Fibroblast of skin of left biceps (primary cell): ENCODE measurements at regions not wholly inside any gene's neighbourhood (a gene's known extent, or its start where the extent isn't known, plus 50 kb on each side); places are given as distances from the start of the nearest gene placed in this dataset.

Experiments
- DNase-seq, 2 experiments: peaks; one replicate each; pipeline ENCODE4 v3.0.0-alpha.2; 2013; ENCODE audit warnings: low read depth in 2 of 2

DNA sequence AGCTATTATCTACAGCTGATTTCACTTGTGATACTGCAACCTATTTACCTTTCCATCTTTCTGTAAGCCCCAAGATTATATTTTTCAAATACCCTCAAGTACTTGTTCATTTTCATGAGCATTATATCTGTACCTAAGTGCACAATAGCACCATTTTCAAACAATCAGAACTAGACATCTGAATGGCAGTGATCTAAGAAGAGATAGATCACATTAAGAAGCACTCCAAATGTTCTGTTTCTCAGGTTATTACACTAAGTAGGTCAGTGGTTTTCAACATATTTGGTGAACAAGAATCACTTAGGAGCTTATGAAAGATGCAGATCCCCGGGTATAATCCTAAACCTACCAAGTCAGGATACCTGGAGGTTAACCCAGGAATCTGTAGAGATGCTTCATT lies 872.7 kb downstream of the DCDC2C start:
- no peak for DNase-seq

- no peak for DNase-seq
Measured at GRCh38 chr2:4579977-4580376, 876.6 kb downstream of the DCDC2C start.

DNA sequence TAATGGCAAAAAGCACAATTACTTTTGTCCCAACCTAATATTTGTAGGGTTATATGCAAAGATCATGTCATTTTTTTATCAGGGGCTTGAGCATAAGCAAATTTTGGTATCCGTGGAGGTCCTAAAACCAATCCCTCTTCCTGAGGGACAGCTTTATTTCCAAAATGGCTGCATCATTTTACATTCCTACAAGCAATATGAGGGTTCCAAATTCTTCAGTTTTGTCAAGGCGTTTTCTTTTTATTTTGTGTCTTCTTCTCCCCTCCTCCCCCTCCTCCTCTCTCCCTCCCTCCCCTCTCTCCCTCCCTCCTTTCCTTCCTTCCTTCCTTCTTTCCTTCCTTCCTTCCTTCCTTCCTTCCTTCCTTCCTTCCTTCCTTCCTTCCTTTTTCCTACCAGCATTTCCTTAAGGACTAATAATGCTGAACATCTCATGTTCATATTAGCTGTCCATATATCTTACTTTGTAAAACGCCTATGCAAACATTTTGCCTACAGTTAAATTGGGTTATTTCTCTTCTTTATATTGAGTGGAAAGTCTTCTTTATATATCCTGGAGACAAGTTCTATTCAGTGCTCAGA lies 881.8 kb downstream of the DCDC2C start:
- no peak for DNase-seq

GRCh38 chr2:4588606-4589005 lies 885.2 kb downstream of the DCDC2C start:
- no peak for DNase-seq

- no peak for DNase-seq
Measured at GRCh38 chr2:4591261-4591660, 887.9 kb downstream of the DCDC2C start.

GRCh38 chr2:4597400-4597799 lies 894.0 kb downstream of the DCDC2C start:
- DNase-seq = no peak

GRCh38 chr2:4604767-4605166 lies 901.4 kb downstream of the DCDC2C start:
- DNase-seq = no peak

DNA sequence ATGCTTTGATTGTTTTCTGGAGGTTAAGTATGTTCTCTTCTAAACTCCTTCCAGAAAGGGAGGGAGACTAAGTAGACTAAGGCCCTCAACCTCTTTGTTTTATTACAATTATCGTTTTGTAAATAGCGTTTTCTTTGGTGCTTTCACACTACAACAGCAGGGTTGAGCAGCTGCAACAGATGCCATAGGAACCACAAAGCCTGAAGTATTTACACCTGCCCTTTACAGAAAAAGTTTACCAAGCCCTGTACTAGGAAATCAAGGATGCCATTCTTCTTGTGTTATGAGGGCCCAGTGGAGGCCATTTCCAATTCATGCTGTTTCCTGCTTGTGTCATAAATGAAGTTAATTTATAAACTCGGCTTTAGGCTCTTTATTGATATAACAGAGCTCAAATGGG lies 914.8 kb downstream of the DCDC2C start:
- no peak for DNase-seq

DNA sequence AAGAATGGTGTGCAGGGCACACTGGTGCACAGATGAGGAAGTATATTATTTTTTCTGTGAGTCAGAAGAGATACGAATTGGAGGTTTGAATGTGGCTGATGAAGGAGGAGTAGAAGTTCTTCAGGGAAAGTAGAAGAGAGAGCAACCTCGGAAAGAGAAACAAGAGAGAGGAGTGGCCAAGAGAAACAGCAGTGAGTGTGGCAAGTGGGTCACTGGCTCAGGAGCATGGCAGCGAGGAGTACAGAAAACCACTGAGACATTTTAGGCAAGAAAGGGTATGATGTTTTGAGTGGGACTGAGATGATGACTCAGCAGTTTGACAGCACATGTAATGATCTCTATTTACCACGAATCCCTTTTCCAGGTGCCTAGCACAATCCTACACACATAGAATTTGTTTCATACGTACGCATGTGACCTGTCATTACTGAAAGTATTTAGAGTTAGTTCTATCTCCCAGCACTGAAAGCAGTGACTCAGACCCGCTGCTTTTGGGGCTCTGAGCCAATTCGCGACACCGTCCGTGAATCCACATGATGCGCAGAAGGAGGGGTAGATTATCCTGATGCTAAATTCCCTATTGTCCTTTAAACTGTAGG lies 915.4 kb downstream of the DCDC2C start:
- DNase-seq = no peak

GRCh38 chr2:4628998-4629501 lies 925.7 kb downstream of the DCDC2C start:
- DNase-seq = no peak

GRCh38 chr2:4635289-4635688 lies 931.9 kb downstream of the DCDC2C start:
- DNase-seq = no peak

GRCh38 chr2:4653991-4654390 lies 950.6 kb downstream of the DCDC2C start:
- no peak for DNase-seq

DNA sequence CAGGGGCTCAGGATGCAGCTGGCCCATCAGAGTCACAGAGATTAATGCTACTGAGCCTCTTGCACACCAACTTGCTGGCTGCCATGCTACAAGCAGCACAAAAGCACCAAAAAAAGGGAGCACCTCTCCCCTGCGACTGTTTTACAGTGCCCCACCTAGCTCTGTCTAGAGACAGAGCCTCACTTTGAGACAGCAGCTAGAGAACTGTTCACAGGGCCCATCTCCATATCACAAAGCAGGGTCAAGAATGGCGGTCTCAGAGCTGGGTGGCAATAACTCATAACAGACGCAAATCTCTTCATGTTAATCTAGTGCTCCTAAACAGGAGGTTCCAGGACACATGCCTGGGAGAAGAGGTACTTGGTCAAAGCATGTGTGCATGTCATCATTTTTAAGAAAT lies 953.0 kb downstream of the DCDC2C start:
- DNase-seq = no peak

DNA sequence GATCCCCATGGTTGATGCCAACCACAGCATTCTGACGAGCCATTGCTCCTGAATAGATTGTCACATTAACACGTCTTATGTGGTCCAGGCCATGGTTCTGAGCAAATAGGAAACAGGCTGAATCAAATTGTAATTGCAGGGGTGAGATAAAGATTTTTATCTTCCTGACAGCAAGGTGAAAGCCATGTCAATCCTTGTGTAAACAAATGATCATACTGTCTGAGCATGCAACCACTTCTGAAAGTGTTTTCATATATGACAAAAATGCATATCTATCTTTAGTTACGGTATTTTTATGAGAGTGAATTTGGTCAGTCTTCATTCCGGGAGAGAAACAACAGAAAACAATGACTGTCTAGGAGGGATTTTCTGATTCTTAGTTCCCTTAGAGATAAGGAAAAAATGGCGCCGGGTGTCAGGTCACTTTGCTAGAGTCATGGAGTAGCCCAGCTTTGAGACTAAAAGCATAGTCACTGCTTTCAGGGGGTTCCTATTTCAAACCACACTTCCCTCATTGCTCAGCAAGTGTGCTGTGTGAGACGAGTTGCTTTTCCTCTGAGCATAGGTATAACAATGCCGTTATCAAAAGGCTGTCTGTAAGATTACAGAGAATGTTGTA lies 958.9 kb downstream of the DCDC2C start:
- no peak for DNase-seq

- no peak for DNase-seq
Measured at GRCh38 chr2:4668381-4668780, 965.0 kb downstream of the DCDC2C start.

- no peak for DNase-seq
Measured at GRCh38 chr2:4670331-4670730, 967.0 kb downstream of the DCDC2C start.

- DNase-seq = no peak
Measured at GRCh38 chr2:4673025-4673489, 969.7 kb downstream of the DCDC2C start.

DNA sequence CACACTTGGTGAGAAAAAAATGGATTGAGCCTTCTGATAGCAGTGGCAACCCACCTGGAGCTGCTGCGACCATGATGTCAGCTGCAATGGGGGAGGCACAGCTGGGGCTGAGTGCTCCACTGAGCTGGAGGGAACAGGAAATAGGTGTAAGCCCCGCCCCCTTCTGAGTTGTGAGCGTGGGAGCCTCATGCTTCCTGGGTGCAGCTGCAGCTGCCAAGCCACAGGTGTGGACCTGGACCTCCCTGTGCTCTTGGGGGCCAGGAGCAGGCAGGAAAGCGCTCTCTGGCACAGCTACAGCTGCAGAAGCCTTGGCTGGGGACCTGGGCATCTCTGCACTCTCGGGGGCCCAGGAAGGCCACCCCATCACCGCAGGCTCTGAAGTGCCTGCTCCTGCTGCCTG lies 970.6 kb downstream of the DCDC2C start:
- DNase-seq = no peak

DNA sequence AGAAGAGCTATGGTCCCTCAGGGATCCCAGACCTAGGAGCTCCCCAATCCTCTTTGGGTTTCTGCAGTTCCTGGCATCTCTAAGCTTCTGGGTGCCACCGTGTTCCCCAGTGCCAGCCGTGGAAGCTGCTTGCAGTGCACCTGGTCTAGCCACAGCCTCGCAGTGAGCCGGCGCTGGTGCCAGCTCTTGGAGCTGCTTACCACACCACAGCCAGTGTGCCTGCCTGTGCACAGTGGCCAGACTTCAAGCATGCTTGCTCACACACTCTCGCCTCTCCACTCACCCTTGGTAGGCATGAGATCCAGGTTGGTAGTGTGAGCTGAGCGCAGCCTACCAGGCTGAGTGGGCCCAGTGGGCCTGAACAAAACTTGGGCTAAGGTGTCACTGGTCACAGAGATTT lies 971.9 kb downstream of the DCDC2C start:
- no peak for DNase-seq

DNA sequence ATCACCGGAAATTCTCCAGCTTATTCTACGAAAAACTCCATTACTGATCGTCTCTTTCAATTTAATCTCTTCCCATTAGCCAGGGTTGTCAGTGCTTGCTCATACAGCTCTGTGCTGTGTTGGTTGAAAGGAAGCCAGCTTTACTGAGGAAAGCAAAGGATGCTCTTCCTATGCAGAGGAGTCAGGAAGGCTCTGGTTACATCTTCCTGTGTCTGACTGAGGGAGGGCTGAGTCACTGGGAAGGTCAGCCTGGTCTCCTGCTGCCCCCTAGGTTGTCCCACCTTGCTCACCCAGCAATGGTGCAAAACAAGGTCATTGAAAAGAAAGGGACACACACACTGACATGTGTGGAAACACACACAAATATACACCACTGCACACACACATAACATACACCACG lies 975.6 kb downstream of the DCDC2C start:
- DNase-seq = no peak

- no peak for DNase-seq
Measured at GRCh38 chr2:4679391-4679790, 976.0 kb downstream of the DCDC2C start.

- DNase-seq = no peak
Measured at GRCh38 chr2:4684921-4685320, 981.5 kb downstream of the DCDC2C start.

DNA sequence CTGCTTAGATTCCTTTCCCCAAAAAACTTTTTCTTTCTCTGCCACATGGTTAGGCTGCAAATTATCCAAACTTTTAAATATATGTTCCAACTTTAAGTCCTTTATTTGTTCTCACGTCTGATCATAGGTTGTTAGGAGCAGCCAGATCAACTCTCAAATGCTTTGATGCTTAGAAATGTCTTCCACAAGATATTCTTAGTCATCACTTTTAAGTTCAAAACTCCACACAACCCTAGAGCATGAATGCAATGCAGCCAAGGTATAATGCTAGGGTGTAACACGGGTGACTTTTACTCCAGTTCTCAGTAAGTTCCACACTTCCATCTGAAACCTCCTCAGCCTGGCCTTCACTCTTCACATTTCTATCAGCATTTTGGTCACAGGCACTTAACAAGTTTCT lies 987.5 kb downstream of the DCDC2C start:
- DNase-seq = no peak
